ENCODE measurements at regions not wholly inside any gene's neighbourhood (a gene's known extent, or its start where the extent isn't known, plus 50 kb on each side); places are given as distances from the start of the nearest gene placed in this dataset.

- Histone ChIP-seq H3K4me1 (ENCODE audit: low read length) (no peaks in the 10 kb centered on the region), H3K4me2 (ENCODE audit: low read length) (no peak overlapping the region), H2AFZ (ENCODE audit: low read depth, low read length) (no peak overlapping the region), H3K9me3 (ENCODE audit: insufficient read depth, low read length) (no peaks in the 10 kb centered on the region), H3K79me2 (ENCODE audit: low read length) (no peaks in the 10 kb centered on the region), H3K27me3 (ENCODE audit: low read depth, low read length) (no peaks in the 10 kb centered on the region), H4K20me1 (ENCODE audit: insufficient read depth, low read length) (no peaks in the 10 kb centered on the region), H3K36me3 (replicated peaks; ENCODE audit: low read depth, low read length) (no peaks in the 10 kb centered on the region), H3K9ac (ENCODE audit: low read length) (no peak overlapping the region), H3K4me3 (ENCODE audit: low read length) (no peak overlapping the region), H3K27ac (ENCODE audit: low read length) (no peak overlapping the region)
- TF ChIP-seq, protein P1, sequence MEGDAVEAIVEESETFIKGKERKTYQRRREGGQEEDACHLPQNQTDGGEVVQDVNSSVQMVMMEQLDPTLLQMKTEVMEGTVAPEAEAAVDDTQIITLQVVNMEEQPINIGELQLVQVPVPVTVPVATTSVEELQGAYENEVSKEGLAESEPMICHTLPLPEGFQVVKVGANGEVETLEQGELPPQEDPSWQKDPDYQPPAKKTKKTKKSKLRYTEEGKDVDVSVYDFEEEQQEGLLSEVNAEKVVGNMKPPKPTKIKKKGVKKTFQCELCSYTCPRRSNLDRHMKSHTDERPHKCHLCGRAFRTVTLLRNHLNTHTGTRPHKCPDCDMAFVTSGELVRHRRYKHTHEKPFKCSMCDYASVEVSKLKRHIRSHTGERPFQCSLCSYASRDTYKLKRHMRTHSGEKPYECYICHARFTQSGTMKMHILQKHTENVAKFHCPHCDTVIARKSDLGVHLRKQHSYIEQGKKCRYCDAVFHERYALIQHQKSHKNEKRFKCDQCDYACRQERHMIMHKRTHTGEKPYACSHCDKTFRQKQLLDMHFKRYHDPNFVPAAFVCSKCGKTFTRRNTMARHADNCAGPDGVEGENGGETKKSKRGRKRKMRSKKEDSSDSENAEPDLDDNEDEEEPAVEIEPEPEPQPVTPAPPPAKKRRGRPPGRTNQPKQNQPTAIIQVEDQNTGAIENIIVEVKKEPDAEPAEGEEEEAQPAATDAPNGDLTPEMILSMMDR (IDR thresholded peaks at IDR 0.05; ENCODE audit: low read depth, low read length), result no peak
- no peak for TF ChIP-seq EZH2phosphoT487 (IDR thresholded peaks at IDR 0.05; ENCODE audit: low read depth)
Measured at GRCh38 chr10:43824934-43825333, 176.3 kb upstream of the ZNF32 start.

GRCh38 chr10:43822631-43823580 lies 174.2 kb upstream of the ZNF32 start:
- no peak overlapping the region for H3K9ac ChIP-seq (ENCODE audit: low read length)
- TF ChIP-seq, protein P1 (IDR thresholded peaks at IDR 0.05; ENCODE audit: low read depth, low read length), result no peak
- no peak for TF ChIP-seq EZH2phosphoT487 (IDR thresholded peaks at IDR 0.05; ENCODE audit: low read depth)

DNA sequence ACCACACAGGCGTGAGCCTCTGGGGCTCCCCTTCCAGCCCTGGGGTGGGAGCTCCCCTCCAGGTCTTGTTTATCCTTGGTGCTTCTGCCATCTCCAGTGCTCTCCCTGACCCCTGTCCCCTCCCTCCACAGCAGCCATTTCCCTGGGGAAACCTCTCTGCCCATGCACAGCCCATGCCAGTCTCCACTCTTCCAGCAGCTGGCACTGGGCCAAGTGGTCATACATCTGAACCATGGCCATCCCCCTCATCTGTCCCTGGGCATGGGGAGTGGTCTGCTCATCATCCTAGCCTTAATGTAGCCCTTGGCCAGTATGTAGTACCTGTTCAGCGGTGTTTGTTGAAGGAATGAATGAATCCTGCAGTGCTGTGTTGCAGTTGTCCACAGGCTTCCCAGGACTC lies 172.4 kb upstream of the ZNF32 start:
- Histone ChIP-seq H3K9me3 (ENCODE audit: insufficient read depth, low read length) (no peaks in the 10 kb centered on the region), H3K9ac (ENCODE audit: low read length) (no peak overlapping the region), H3K4me2 (ENCODE audit: low read length) (no peak overlapping the region)

More at GRCh38 chr10:43822631-43823580, 174.2 kb upstream of the ZNF32 start:
- Histone ChIP-seq H3K79me2 (ENCODE audit: low read length) (no peaks in the 10 kb centered on the region), H3K4me2 (ENCODE audit: low read length) (no peak overlapping the region), H3K4me1 (ENCODE audit: low read length) (no peaks in the 10 kb centered on the region), H3K27ac (ENCODE audit: low read length) (no peak overlapping the region), H3K36me3 (replicated peaks; ENCODE audit: low read depth, low read length) (no peaks in the 10 kb centered on the region), H4K20me1 (ENCODE audit: insufficient read depth, low read length) (no peaks in the 10 kb centered on the region), H2AFZ (ENCODE audit: low read depth, low read length) (no peak overlapping the region), H3K4me3 (ENCODE audit: low read length) (no peak overlapping the region), H3K9me3 (ENCODE audit: insufficient read depth, low read length) (no peaks in the 10 kb centered on the region), H3K27me3 (ENCODE audit: low read depth, low read length) (no peaks in the 10 kb centered on the region)

DNA sequence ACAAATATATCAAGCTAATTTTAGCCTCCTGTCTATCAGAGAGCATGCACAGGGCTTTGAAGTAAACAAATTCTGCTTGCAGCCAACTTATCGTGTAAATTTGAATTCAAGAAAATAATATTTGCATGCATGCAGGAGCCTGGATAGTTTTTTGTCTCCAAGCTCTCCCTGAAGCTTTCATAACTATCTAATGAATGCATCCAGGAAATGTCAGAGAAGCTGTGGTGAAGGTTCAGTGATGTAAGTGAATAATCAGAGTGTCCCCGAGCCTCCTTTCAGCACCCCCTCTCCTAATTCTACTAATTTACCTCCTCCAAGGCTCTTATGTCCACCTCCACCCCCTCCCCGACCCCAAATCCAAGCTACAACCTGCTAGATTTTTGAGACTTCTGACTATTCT lies 172.0 kb upstream of the ZNF32 start:
- Histone ChIP-seq H3K4me1 (ENCODE audit: low read length) (no peaks in the 10 kb centered on the region), H3K4me2 (ENCODE audit: low read length) (no peak overlapping the region), H3K27ac (ENCODE audit: low read length) (no peak overlapping the region), H3K9ac (ENCODE audit: low read length) (no peak overlapping the region), H3K36me3 (replicated peaks; ENCODE audit: low read depth, low read length) (no peaks in the 10 kb centered on the region), H3K27me3 (ENCODE audit: low read depth, low read length) (no peaks in the 10 kb centered on the region), H3K9me3 (ENCODE audit: insufficient read depth, low read length) (no peaks in the 10 kb centered on the region), H3K79me2 (ENCODE audit: low read length) (no peaks in the 10 kb centered on the region), H3K4me3 (ENCODE audit: low read length) (no peak overlapping the region), H4K20me1 (ENCODE audit: insufficient read depth, low read length) (no peaks in the 10 kb centered on the region), H2AFZ (ENCODE audit: low read depth, low read length) (no peak overlapping the region)
- TF ChIP-seq, protein P1 (IDR thresholded peaks at IDR 0.05; ENCODE audit: low read depth, low read length), result no peak
- no peak for TF ChIP-seq EZH2phosphoT487 (IDR thresholded peaks at IDR 0.05; ENCODE audit: low read depth)

More for the DNA sequence above, 172.4 kb upstream of the ZNF32 start:
- Histone ChIP-seq H3K79me2 (ENCODE audit: low read length) (no peaks in the 10 kb centered on the region), H2AFZ (ENCODE audit: low read depth, low read length) (no peak overlapping the region), H4K20me1 (ENCODE audit: insufficient read depth, low read length) (no peaks in the 10 kb centered on the region), H3K27me3 (ENCODE audit: low read depth, low read length) (no peaks in the 10 kb centered on the region), H3K36me3 (replicated peaks; ENCODE audit: low read depth, low read length) (no peaks in the 10 kb centered on the region), H3K4me3 (ENCODE audit: low read length) (no peak overlapping the region), H3K27ac (ENCODE audit: low read length) (no peak overlapping the region), H3K4me1 (ENCODE audit: low read length) (no peaks in the 10 kb centered on the region)
- no peak for TF ChIP-seq EZH2phosphoT487 (IDR thresholded peaks at IDR 0.05; ENCODE audit: low read depth)
- TF ChIP-seq, protein P1 (IDR thresholded peaks at IDR 0.05; ENCODE audit: low read depth, low read length), result no peak
